PFSK-1 (cell line): ENCODE measurements at regions not wholly inside any gene's neighbourhood (a gene's known extent, or its start where the extent isn't known, plus 50 kb on each side); places are given as distances from the start of the nearest gene placed in this dataset.

ENCODE experiments used
- FOXP2 ChIP-seq: optimal IDR thresholded peaks from 2 replicates; pipeline ENCODE3; 2011; ENCODE audit warnings: borderline replicate concordance, control low read depth, inconsistent platforms; ENCODE audit not compliant: insufficient read depth; ENCODE audit errors: extremely low read length, extremely low read depth
- POLR2AphosphoS5 ChIP-seq: IDR thresholded peaks from 2 replicates; pipeline ENCODE4 v1.6.1; 2012; ENCODE audit warnings: low read depth, mild to moderate bottlenecking, control low read depth, low read length, moderate library complexity
- REST ChIP-seq, 2 experiments: IDR thresholded peaks; 2 replicates each; pipeline versions ENCODE4 v1.6.1 to v1.8.0; 2011 to 2012; ENCODE audit warnings: low read depth in 2 of 2, low read length in 2 of 2, control low read depth in 1 of 2, inconsistent platforms in 1 of 2, mild to moderate bottlenecking in 1 of 2, moderate library complexity in 1 of 2; ENCODE audit not compliant: insufficient read depth in 1 of 2
- SIN3A ChIP-seq: IDR thresholded peaks from 2 replicates; pipeline ENCODE4 v1.6.1; 2012; ENCODE audit warnings: mild to moderate bottlenecking, low read length, moderate library complexity, borderline replicate concordance; ENCODE audit not compliant: insufficient read depth
- TAF1 ChIP-seq: IDR thresholded peaks from 2 replicates; pipeline ENCODE4 v1.6.1; 2012; ENCODE audit warnings: low read length, control low read depth, borderline replicate concordance; ENCODE audit not compliant: insufficient read depth

- no peak for TF ChIP-seq POLR2AphosphoS5
- no peak for TF ChIP-seq REST (IDR thresholded peaks at IDR 0.05; ENCODE audit: insufficient read depth in 1 of 2, low read depth in 2 of 2, low read length in 2 of 2)
- no peak for TF ChIP-seq FOXP2
- no peak for TF ChIP-seq TAF1
- TF ChIP-seq SIN3A: no peak
Observed at GRCh38 chr1:60746278-60746791, 336.0 kb upstream of the NFIA start.
